GM18508 (cell line): ENCODE measurements at regions not wholly inside any gene's neighbourhood (a gene's known extent, or its start where the extent isn't known, plus 50 kb on each side); places are given as distances from the start of the nearest gene placed in this dataset.

ENCODE experiments used
- ATAC-seq: cut with Tn5 transposase; IDR thresholded peaks from one replicate; pipeline ENCODE4 v1.9.1; 2021; ENCODE audit warnings: moderate number of reproducible peaks; ENCODE audit not compliant: insufficient read depth, unreplicated experiment

DNA sequence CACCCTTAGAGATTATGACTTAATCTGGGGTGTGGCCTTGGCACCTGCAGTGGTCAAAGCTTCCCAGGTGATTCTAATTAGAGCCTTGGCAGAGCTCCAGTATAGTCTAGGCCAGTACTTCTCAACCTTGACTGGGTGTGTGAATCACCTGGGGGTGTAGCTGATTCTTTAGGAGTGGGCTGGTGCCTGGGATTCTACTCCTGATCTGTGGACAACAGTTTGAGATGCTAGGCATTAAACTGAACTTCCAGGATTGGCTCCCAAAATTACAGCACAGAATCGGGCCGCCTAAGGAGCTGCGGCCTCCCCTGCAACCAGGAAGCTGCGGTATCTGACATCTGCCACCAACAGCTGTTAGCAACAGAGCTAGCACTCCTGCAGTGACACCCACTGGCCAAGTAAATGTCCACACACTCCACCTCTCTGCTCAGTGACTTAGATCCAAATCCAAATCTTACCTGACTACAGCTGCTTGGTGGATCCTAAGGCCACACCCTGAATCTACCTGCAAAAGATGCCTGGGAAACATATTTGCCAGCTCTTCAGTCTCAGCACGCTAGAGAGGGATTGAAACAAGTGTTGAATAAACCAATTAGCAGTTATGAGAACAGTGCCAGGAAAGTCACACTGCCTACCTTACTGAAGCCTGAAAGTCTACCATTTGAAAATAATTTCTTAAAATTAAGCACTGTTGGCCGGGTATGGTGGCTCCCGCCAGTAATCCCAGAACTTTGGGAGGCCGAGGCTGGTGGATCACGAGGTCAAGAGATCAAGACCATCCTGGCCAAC, 126.7 kb downstream of the UNC5CL start:
- peak; percentile 77 for ATAC-seq

DNA sequence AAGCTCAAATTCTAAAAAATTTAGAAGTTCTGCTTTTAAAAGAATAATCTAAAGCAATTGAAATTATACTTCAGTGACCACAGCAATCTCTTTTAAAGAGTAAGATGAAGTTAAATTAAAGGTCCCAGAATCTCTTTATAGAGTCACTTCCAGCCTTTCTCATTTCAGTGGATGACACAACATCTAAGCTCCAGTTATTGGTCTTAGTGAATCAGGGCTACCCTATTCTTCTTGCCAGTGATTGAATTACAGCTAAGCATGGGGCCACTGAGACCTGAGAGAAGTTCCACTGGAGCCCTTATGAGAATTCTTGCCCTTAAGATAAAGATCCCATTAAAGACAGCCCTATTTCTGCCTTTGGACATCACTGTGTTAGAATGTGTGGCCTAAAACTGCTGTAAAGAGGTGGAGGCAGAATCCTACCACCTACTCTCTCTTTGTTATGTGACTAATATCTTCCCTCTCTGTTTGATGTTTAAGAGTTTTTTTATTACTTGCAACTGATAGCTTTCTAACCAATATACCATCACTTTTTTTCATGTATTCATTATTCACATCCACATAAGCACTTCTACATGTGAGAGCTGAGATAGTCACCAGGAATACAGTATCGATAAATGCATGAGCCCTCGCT, 128.6 kb downstream of the UNC5CL start:
- no peak for ATAC-seq

DNA sequence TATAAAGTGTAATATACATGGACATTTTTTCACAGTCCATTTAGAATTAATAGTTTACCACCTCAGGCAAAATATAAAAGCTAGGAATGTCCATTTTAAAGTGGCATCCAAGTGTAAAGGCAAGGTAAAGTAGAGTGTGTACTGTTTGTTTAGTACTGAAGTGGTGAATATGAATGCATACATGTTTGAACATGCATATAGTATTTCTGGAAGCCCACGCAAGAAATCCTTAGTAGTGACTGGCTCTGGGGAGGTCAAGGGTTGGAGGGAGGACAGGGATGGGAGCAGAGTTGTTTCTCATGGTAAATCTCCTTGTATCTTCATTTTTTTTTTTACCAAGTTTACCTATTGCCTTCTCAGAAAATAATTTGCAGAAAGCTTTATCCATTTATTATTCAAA, 129.2 kb downstream of the UNC5CL start:
- no peak for ATAC-seq

DNA sequence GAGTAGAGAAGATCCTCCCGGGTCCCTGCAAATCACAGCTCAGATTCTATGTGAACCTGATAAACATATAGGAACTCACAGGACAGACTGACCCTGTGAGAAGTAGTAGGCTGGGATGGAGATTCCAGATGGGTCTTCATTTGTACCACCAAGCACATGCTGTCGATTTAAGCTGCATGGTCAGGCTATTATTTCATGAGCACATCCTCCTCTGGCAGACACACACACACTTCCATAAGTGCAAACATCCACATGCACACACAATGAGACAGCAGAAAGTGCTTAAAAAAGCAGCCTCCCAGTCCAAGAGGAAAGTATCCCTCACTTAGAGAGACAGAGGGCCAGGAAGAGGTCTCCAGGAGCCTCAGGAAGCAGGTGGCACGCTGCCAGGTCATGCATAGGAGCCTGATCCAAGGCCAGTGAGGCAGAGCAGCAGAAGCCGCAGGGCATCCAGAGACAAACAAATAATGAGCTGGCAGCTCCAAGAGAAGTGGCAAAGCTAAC, 131.8 kb downstream of the UNC5CL start:
- no peak for ATAC-seq

DNA sequence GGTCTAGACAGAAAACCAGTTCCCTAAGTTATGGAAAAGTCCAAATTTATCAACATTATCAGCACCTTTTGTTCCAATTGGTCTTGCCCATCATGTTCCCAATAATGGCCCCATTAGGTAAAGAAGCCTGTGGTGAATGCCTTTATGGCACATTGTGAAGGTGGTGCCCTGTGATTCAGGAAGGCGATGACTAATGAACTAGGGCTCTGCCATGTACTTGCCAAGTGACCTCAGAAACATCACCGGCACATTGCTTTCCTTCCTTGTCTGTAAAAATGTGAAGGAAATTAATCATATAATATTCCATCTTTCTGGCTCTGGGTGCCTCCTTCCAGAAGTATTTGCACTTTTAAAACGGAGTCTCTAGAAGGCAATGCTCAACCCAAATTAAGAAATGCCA, 132.3 kb downstream of the UNC5CL start:
- ATAC-seq = no peak

DNA sequence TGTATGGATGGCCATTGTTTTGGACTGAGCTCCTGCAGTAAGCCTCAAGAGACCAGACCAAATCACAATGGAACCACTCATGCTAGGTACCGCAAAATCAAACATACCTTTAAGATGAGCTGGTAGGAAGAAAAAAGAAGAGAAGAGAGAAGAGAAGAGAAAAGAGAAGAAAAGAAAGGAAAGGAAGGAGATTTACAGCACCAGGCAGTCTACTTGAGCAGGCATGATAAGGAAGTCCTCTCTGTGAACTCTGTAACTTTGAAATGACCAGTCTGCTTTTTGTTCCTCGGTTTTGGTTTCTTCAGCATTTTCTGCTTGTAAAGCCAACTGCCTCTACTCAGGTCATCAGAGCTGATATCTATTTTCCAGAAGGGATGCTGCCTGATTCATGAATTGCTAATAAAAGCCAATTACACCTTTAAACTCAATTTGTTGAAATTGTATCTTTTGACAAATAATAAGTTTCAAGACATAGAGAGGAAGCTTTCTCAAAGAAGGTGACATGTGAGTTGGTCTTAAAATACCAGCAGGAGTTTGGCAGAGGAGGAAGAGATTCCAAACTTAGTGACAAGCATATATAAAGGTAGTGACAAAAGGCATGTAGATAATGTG, 134.3 kb downstream of the UNC5CL start:
- ATAC-seq = no peak

DNA sequence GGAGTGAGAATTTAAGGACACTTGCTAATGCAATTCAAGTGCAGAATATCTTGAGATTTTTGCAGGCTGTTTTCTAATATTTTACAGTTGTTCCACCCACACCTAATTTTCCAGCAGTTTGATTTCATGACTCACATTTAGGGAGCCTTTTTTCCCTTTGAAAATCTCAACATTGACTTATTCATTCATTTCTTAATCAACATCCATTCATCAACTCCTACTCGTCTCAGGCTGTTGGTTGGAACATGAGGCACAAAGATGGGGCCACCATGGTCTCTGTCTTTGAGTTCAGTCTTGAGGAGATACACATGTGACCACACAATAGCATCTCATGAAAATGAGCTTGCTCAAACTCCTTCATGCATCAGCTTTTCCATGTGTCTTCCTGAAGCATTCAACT, 135.6 kb downstream of the UNC5CL start:
- ATAC-seq = no peak

DNA sequence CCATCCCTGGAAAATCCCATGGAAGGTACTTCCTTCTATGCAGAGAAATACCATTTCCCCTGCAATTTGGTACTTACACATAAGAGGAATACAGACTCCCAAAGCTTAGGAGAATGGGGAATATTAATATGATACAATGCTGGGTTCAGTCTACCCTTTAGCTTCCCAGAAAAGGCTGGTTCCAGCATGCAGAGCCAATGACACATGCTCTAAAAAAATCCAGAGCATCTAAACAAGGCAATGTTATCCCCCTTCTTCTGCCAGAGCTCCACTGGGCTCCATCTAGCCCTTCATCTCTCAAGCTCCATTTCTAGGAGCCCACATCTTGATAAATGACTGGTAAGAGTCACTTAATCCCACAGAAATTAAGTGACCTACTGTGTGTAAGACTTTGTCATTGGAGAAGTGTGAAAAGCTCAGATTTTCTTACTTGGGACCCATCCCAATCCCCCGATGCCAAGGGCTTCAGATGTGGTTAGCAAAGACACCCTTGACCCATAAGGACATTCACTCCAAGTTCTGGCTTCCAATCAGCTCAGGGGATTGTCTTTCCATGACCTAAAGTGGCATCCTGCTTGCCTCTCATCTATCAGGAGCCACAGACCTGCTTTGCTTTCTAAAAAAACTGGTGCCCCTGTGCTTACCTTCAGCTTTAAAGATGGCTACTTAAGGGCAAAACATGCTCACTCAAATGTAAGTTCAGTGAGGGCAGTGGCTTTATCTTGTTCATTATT, 137.5 kb downstream of the UNC5CL start:
- no peak for ATAC-seq

DNA sequence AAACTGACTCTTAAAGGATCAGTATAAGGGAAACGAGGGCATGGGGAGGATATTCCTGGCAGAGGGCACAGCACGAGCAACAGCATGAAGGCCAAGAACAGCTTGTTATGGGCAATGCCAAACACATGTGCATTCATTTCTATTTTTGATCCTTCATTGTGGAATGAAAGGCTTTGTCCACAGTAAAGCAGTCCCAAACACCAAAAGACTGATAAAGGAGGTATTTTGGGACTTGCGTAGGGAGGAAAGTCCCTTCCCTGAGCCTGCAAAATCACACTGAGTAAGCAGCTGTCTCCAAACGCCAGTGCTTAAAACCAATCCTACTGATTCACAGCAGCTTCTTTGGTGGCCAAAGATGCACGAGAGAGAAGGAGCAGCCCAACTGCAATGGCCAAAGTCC, 138.2 kb downstream of the UNC5CL start:
- no peak for ATAC-seq

DNA sequence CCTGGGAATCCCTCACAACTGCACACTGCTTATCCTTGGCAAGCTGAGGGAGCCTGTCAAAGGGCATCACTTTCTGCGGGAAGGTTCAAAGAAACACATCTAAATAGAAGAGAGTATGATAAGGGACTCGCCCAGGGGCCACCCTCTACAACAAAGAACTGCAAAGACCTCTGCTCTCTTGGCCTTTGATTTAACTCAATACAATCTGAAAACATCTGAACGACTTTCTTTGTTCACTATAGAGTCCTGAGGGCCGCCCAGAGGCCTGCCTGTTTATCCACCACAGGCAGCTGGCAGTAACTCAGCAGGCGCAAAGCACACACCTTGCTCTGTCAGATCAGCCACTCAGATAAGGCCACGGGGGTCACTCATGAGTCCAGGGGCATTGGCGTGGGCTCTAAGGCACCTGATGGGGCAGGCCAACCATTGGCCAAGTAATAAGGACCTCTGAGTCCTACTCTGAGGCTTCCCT, 139.3 kb downstream of the UNC5CL start:
- ATAC-seq = no peak

DNA sequence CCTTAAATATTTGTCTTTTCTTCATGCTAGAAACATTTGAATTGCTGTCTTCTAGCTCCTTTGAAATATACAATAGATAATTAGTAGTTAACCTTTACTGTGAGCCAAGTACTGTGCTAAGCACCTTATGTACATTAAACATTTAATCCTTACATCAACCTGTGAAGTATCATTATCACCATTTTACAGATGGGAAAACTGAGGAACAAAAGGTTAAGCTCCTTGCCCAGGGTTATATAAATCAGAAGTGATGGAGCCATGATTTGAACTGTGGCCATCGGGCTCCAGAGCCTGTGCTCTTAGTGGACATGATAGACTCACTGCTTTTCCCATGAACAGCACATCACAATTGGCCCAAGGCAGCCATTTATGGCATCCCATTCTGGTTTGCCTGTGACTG, 140.9 kb downstream of the UNC5CL start:
- ATAC-seq = no peak

DNA sequence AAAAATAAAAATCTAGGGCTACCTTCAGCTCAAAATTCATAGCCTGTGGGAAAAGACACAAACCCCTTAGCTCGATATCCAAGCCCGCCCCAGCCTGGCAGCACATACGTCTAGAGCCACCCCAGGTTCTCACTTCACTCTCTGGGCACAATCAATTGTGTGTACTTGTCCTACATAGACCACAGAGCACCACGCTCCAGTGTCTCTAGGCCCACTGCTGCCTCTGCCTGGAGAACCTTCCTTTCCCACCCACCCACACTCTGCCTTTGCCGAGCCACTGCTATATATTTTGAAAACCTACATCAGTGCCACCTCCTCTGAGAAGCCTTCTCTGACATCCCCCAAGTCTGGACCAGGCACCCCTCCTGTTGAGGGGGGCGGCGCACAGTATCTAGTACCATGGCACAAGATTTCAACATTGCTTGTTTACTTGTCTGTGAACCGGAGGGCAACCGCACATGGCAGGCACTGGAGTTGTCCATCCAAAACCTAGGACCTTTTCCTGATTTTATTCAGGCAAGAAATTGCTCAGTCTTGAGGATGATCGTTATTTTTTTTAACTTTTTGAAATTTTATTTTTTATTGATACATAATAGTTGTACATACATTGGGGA, 141.5 kb downstream of the UNC5CL start:
- no peak for ATAC-seq

DNA sequence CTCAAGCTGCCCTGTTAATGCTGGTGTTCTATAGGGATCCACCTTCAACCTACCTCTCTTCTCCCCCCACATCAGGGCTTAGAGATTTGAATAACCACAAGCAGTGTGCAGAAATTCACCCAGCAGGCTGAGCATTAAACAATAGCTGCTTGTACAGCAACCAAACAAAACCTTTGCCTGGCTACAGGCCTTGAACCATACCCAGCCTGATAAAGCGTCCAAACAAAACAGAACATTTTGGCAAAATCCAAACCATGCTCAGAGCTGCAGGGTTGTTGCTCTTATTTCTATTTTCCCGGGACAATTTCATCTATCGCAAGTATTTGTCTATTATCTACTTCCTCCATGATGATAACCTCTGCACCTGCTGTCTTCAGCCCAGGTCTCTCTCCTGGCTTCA, 142.3 kb downstream of the UNC5CL start:
- ATAC-seq = no peak

DNA sequence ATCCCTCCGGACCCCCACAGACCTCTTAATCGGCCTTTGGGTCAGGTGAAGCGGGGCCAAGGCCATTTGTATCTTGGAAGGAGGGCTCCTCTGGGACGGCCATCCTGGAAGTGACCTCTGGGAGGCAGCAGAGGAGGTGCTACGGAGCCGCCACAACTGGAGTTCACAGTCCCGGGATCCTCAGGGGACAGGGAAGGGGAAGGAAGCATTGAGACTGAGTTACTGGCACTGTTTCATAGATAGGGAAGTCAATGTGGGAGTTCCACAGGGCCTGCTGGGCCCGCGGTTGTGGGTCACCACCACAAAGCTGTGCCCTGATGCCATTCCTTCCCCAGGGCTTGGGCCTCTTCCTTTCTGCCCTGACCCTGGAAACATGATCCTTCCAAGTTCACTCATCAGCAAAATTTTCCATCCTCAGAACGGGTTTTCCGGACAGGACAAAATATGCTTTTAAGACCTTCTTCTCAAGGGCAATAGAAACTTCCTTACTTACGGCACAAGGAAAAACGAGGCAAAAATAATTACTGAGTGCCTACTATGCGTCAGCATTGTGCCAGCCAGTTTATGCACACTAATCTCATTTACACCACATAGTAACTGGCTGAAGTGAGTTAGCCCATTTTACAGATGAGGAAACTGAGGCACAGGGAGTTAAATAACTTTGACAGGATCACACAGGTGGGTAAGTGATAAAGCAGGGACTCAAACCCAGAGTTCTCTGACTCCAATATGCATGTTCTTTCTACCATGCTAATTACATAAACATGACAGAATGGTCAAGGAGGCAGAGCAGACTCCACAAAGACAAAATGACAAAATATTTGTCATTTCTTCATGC, 143.8 kb downstream of the UNC5CL start:
- no peak for ATAC-seq

DNA sequence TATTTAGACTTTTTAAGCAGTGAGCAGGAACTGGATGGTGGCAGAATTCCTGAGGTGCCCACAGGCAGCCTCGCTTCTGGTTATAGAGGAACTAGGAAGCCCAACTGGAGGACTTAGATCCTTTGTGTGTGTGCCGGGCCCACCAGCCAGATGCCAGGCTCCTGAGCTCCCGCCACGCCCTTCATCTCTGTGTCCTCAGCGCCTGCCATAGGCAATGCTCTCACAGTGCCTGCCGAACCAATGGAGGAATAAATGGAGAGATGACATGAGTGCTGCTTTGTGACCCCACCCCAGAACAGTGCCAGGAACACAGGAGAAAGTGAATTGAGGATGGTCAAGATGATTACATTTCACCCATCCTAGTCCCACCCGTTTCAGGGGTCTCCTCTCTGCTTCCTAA, 146.0 kb downstream of the UNC5CL start:
- ATAC-seq = no peak

DNA sequence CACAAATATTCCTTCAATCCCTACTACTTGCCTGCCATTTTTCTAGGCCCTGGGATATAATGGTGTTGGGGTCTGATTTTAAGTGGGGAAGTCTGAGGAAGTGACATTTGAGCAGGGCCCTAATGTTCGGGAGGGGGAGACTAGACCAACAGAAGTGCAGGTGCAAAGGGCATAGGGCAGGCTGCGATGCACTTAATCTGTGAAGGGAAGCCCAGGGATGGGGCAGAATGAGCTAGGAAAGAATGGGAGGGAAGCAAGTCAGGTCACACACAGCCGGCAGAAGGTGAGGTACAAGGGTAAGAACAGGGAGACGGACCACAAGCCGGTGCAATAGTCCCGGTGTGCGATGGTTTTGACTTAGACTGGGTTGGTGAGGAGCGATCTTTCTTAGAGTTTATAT, 146.8 kb downstream of the UNC5CL start:
- no peak for ATAC-seq

DNA sequence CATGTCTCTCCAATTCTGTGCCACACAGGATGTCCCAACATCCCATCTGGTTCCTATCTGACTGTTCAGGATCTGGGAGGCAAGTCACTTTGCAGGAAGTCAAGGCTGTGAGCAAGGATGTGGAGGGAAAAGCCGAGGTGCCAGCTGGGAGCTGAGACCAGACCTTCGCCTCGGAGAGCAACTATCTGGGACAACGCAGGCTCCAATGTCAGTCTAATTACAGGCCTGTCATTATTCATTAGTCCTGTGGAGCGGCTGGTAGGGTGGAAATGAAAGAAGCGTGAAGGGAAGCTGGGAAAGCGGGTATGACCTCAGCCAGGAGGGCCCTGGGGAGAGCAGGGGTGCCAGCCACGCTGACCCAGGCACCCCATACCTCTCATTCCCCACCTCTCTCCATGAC, 147.3 kb downstream of the UNC5CL start:
- no peak for ATAC-seq

DNA sequence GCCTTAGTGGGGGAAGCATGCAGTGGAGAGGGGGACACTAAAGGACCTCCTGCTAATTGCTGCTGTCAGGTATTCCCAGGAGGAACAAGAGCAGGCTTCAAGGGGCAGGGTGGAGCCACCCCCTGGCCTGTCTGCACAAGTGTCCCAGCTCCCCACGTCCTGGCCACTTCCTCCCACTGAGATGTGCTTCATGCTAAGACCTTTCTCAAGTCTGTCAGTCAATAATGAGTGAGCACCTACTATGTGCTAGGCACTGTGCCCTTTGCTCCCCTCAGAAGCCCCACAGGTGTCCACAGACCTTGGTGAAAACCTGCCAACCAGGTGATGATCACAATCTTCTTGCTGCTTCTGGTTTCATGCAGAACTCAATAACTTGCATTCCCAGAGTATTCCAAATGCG, 147.9 kb downstream of the UNC5CL start:
- no peak for ATAC-seq

DNA sequence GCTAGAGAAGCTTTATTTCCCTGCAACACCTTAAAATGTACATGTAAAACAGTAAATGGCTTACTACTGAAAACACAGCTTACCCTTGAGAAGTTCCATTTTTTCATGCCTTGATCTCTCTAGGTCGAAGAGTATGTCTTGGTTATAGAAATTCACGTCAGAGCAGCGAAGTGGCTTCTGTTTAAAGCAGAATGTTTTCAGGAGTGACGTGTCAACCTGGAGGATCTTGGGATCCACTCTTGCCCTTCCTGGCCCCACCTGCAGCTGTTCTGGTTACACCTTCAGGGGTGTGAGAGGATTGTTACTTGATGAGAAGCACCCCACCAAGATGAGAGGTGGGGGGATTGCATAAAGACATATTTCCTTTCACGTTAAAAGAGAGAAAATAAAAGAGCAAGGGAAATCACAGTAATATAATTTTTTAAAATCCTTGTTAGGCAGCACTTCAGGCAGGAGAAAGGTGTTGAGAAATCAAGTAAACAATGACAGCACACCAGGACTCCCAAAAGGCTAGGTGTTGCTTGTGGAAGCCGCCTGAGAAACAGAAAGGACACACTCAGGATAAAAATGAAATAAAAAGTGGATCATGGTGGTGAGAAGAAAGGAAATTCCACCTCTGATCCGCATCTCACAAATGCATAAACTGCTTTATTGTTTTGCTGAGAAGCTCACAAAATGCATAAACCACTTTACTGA, 149.7 kb downstream of the UNC5CL start:
- ATAC-seq = no peak
